Frontal cortex (tissue), 3 donors: ENCODE measurements at regions not wholly inside any gene's neighbourhood (a gene's known extent, or its start where the extent isn't known, plus 50 kb on each side); places are given as distances from the start of the nearest gene placed in this dataset.
"Not testable (repeated sequence)": the region's sequence is repeated elsewhere in the genome, so short reads cannot be mapped to it uniquely, and the experiment has no call there.

ENCODE experiments used
- DNase-seq, 2 donors: peaks; one replicate each; pipeline ENCODE4 v3.0.0; 2012; ENCODE audit warnings: low spot score in 2 of 2
- FAIRE-seq: peaks from 2 replicates; lab custom pipeline; 2012; peaks lifted over from hg19 to GRCh38; lab: Jason Lieb, UNC
- donor health status: control.
- donor health status: control.
- donor health status: control.

DNA sequence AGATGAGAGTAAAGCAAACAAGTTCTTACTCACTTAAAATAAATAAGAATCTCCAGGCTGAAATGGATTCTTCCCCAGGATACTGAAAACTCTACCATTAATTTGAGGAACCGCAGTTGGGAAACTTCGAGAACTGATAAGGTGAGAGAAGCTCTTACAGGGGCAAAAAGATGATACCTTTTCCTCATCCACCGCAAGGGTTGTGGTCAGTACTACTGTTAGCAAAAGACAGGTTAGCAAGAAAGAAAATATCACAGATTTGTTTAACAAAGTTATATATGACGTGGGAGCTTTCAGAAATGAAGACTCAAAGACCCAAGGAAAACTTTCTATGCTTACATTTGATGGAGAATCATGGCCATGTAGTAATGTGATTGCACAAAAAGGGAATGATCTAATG is 441.6 kb downstream of the PCNX1 start:
- FAIRE-seq (no peak), DNase-seq (no peak)

- DNase-seq (no peak), FAIRE-seq (no peak)
Observed at GRCh38 chr14:71354142-71354541, 446.9 kb downstream of the PCNX1 start.

DNA sequence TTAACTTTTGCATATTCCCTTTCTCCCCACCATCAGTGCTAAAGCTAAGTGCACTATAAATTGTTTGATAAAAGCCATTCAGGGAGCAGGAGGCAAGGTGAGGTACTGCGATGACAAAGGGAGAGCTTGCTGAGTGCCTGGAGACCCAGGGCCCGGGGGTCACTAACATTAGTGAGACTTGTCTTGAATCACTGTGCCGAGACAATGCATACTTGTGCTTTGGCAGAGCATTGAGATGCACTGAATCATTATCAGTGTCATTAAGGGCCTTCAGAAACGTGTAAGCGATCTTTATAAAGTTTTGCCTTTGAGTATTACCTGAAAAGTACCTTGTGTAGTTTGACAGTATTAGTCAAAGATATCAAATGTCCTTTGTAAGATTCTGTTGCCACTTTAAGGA is 447.5 kb downstream of the PCNX1 start:
- FAIRE-seq (no peak), DNase-seq (no peak)

- DNase-seq (no peak), FAIRE-seq (no peak)
Observed at GRCh38 chr14:71355324-71356201, 448.3 kb downstream of the PCNX1 start.

- no peak for DNase-seq
Observed at GRCh38 chr14:71358209-71358931, 451.1 kb downstream of the PCNX1 start.

GRCh38 chr14:71358932-71359421 is 451.7 kb downstream of the PCNX1 start:
- DNase-seq, FAIRE-seq: not testable (repeated sequence)

More at GRCh38 chr14:71358209-71358931, 451.1 kb downstream of the PCNX1 start:
- FAIRE-seq, result no peak

- FAIRE-seq, result no peak
- DNase-seq, result no peak
Observed at GRCh38 chr14:71359823-71360222, 452.6 kb downstream of the PCNX1 start.

- DNase-seq (no peak), FAIRE-seq (no peak)
Observed at GRCh38 chr14:71361336-71361735, 454.1 kb downstream of the PCNX1 start.

- DNase-seq (no peak), FAIRE-seq (no peak)
Observed at GRCh38 chr14:71361874-71362273, 454.6 kb downstream of the PCNX1 start.

DNA sequence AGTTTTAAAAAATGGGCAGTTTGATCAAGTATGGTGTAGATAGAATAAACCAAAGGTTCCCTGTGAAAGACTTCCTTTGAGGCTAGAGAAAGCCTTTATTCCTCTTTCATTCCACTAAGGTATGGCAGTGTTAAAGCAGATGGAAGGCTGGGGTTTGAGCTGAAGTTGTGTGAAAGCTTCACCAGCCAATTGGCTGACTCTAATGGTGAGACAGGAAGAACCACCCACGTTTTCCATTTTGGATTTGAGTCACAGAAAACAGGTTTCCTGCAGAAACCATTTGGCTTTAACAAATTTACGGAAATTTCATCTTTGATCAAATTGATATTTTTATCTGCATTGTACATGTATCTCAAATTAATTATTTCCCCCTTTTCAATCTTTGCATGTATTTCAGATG is 455.0 kb downstream of the PCNX1 start:
- DNase-seq, result no peak
- no peak for FAIRE-seq

GRCh38 chr14:71362920-71363584 is 455.8 kb downstream of the PCNX1 start:
- FAIRE-seq (no peak), DNase-seq (no peak)

DNA sequence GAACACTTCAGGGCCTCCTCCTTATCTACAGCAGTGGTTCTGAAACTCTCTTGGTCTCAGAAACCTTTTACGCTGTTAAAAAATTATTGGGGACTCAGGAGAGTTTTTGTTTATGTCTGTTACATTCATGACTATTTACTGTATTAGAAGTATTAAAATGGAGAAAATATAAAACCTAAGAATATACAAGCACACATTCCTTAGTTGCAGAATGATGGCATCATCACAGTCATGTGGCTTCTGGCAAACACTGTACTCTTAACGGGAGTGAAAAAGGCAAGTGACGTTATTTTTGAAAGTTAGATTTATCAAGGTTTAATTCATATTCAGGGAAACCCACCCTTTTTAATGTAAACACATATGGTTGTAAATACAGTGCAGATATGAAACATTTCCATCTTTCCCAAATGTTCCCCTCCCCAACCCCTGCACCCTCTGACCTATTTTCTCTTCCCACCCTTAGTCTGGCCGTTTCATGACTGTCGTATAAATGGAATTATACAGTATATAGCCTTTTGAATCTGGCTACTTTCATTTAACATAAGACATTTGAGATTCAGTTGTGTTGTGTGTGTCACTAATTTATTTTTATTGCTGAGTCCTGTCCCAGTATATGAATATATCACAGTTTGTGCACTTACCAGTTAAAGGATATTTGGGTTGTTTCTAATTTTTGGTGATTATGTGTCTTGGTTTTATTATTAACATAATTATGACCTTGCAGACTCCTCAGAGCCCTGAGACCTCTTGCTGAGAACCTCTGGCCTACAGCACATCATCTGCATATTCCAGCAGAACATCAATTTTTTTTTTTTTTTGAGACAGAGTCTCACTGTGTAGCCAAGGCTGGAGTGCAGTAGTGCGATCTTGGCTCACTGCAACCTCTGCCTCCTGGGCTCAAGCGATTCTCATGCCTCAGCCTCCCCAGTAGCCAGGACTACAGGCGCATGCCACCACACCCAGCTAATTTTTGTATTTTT is 457.0 kb downstream of the PCNX1 start:
- DNase-seq, result no peak
- FAIRE-seq, result no peak

- DNase-seq (no peak), FAIRE-seq (no peak)
Observed at GRCh38 chr14:71365361-71365760, 458.1 kb downstream of the PCNX1 start.

- FAIRE-seq, result no peak
- no peak for DNase-seq
Observed at GRCh38 chr14:71366861-71367260, 459.6 kb downstream of the PCNX1 start.

DNA sequence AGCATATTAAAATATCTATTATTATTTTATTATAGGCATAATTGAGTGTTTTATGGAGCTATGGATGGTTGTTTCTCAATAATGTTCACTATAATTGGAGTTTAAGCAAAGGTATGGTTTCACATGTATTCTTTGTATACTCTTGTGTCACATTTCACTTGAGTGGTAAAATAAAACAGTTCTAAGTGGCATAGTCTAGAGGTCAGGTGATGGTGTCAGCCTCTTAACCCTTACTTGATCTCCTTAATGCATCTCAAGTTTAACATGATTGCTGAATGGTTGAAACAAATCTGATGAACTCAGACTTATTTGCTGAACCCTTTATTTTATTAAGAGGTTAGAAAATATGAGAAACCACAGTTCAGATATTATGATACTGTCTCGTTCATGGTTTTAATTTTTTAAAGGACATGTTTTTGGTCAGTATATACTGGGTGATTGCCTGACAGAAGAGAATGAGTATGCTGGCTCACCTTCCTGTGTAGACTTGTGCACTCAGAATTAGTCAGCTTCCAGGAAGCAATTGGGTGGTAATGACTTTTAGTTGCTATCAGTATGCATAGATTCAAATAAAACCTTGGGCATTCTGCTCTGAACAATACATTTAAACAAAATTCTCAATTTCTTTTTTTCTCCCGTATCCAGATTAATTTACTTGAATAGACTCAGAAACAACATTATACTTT is 464.6 kb downstream of the PCNX1 start:
- FAIRE-seq, result no peak
- DNase-seq, result no peak

DNA sequence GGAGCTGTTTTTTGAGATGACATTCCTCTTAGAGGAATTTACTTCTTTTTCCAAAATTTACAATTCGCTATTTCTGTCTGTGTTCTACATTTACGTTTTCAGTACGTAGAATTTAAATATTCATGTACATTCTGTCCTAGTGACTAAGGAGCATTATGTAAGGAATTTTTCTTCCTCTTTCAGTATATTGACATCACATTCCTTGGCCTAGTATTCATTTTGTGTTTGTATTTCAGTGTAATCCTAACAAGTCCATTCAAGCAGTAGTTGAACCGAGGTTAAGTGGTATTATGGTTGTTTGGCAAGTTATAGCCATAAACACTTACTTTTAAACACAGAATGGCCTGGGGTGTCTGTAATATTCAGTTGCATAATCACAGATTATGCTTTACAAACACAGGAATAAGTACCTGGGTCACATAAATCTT is 465.2 kb downstream of the PCNX1 start:
- FAIRE-seq, result no peak
- peak; percentile 11 to 21 for DNase-seq

- no peak for FAIRE-seq
Observed at GRCh38 chr14:71373773-71374172, 466.5 kb downstream of the PCNX1 start.

DNA sequence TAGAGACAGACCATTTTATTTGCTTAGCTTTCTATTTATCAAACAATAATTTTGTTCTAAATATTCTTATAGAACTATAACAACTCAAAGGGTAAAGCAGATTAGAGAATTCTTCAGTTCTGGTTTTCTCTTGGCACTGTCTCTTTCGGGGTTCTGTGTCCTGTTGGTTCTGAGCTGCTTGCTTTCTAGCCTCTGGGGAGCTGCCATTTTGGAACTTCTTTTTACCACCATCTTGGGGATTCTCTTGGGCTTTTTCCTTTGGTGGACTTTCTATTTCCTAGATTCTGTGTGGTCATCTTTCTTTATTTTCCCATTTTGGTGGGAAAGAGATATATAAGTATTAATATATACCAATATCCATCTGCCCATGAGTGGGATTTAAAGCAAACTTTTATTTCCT is 467.7 kb downstream of the PCNX1 start:
- DNase-seq (no peak), FAIRE-seq (no peak)

More at GRCh38 chr14:71373773-71374172, 466.5 kb downstream of the PCNX1 start:
- no peak for DNase-seq

DNA sequence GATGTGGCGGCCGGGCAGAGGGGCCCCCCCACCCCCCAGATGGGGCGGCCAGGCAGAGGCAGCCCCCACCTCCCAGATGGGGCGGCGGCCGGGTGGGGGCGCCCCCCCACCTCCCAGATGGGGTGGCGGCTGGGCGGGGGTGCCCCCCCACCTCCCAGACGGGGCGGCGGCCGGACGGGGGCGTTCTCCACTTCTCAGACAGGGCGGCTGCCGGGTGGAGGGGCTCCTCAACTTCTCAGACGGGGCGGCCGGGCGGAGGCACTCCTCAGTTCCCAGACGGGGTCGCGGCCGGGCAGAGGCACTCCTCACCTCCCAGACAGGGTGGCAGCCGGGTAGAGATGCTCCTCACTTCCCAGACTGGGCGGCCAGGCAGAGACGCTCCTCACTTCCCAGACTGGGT is 469.8 kb downstream of the PCNX1 start:
- DNase-seq (no peak), FAIRE-seq (no peak)
